ENCODE measurements at regions not wholly inside any gene's neighbourhood (a gene's known extent, or its start where the extent isn't known, plus 50 kb on each side); places are given as distances from the start of the nearest gene placed in this dataset.
"Not testable (repeated sequence)": the region's sequence is repeated elsewhere in the genome, so short reads cannot be mapped to it uniquely, and the experiment has no call there.

DNA sequence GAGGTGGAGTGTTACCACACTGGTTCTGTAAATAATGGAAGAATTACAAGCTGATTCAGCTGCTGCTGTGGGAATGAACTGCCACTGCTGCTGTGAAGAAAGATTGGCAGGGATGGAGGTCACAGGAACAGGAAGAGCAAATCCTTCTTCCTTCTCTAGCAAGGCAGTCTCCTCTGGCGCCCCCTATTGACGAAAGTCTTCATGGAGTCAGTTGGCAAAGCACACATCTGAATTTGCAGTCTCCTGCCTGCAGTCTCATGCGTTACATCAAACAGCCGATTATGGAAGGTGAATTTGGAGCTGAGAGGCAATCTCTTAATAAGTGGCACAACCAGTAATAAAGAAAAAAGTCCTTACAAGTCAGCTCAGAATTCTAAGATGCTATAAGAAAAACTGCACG, 106.0 kb upstream of the TMTC1 start:
- DNase-seq (ENCODE audit: low read depth), result peak; percentile 26
- TF ChIP-seq CTCF (IDR thresholded peaks at IDR 0.05; ENCODE audit: insufficient read depth, low read depth, low read length, missing control alignments), result peak; percentile 31
- no peak overlapping the region for H3K4me3 ChIP-seq (ENCODE audit: low read depth, low read length)

DNA sequence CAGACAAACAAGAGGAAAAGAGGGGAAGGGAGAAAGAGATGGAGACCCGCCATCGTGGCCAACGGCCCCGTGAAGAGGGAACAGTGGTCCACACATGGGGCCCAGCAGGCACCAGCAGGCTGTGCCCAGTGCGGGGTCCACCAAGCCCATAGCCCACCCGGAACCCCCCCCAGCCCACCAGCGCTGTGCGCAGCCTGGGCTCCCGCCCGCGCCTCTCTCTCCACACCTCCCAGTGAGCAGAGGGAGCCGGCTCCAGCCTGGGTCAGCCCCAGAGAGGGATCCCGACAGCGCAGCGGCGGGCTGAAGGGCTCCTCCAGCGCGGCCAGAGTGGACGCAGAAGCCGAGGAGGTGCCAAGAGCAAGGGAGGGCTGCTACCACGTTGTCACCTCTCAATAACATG, 105.0 kb upstream of the TMTC1 start:
- DNase-seq (ENCODE audit: low read depth), result no peak
- TF ChIP-seq CTCF (IDR thresholded peaks at IDR 0.05; ENCODE audit: insufficient read depth, low read depth, low read length, missing control alignments), result no peak

GRCh38 chr12:29884957-29885356, 101.2 kb upstream of the TMTC1 start:
- DNase-seq (ENCODE audit: low read depth); H3K4me3 ChIP-seq (ENCODE audit: low read depth, low read length): not testable (repeated sequence)

More for the DNA sequence above, 105.0 kb upstream of the TMTC1 start:
- no peak overlapping the region for H3K4me3 ChIP-seq (ENCODE audit: low read depth, low read length)

GRCh38 chr12:29883941-29884554, 100.3 kb upstream of the TMTC1 start:
- H3K4me3 ChIP-seq (ENCODE audit: low read depth, low read length), result no peak overlapping the region
- TF ChIP-seq CTCF (IDR thresholded peaks at IDR 0.05; ENCODE audit: insufficient read depth, low read depth, low read length, missing control alignments), result no peak
- DNase-seq (ENCODE audit: low read depth), result no peak

- no peak for DNase-seq (ENCODE audit: low read depth)
- no peak overlapping the region for H3K4me3 ChIP-seq (ENCODE audit: low read depth, low read length)
- no peak for TF ChIP-seq CTCF (IDR thresholded peaks at IDR 0.05; ENCODE audit: insufficient read depth, low read depth, low read length, missing control alignments)
Measured at GRCh38 chr12:29883525-29883924, 99.8 kb upstream of the TMTC1 start.

- DNase-seq (ENCODE audit: low read depth), result no peak
Measured at GRCh38 chr12:29882846-29883245, 99.1 kb upstream of the TMTC1 start.

GRCh38 chr12:29880987-29881386, 97.2 kb upstream of the TMTC1 start:
- H3K4me3 ChIP-seq (ENCODE audit: low read depth, low read length), result no peak overlapping the region
- TF ChIP-seq CTCF (IDR thresholded peaks at IDR 0.05; ENCODE audit: insufficient read depth, low read depth, low read length, missing control alignments), result no peak
- DNase-seq (ENCODE audit: low read depth), result no peak

More at GRCh38 chr12:29882846-29883245, 99.1 kb upstream of the TMTC1 start:
- no peak for TF ChIP-seq CTCF (IDR thresholded peaks at IDR 0.05; ENCODE audit: insufficient read depth, low read depth, low read length, missing control alignments)
- H3K4me3 ChIP-seq (ENCODE audit: low read depth, low read length), result no peak overlapping the region
